ENCODE measurements at regions not wholly inside any gene's neighbourhood (a gene's known extent, or its start where the extent isn't known, plus 50 kb on each side); places are given as distances from the start of the nearest gene placed in this dataset.

DNA sequence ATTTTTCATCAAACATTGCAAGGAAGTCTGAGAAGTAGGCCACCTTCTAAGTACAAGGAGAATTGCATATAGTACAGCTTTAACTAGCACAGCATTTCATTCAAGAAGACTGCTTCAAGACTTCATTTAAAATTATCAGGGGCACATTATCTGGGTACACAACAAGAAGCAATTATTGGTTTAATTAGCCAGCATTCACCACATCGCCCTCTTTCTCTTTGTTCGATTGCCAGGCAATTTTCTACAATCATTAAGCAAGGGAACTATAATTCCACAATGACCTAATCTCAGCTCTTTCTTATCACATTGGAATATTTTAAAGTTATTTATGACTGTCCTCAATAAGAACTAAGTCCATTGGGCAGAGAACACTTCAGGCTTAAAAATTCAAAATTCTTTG lies 1347.1 kb upstream of the PABPC4L start:
- TF ChIP-seq EZH2 (IDR thresholded peaks at IDR 0.05; ENCODE audit: low read depth) (no peak), CTCF (conservative IDR thresholded peaks at IDR 0.05) (no peak)
